ENCODE measurements at regions not wholly inside any gene's neighbourhood (a gene's known extent, or its start where the extent isn't known, plus 50 kb on each side); places are given as distances from the start of the nearest gene placed in this dataset.
A peak's percentile ranks its signal among the peaks of the same experiment; 100 is the strongest.

- DNase-seq (ENCODE audit: low spot score), result no peak
Observed at GRCh38 chr6:12422848-12423247, 132.7 kb downstream of the EDN1 start.

- DNase-seq (ENCODE audit: low spot score), result no peak
Observed at GRCh38 chr6:12423832-12424231, 133.7 kb downstream of the EDN1 start.

GRCh38 chr6:12426121-12426520 lies 136.0 kb downstream of the EDN1 start:
- DNase-seq (ENCODE audit: low spot score), result no peak

- DNase-seq (ENCODE audit: low spot score), result no peak
Observed at GRCh38 chr6:12431023-12431422, 140.9 kb downstream of the EDN1 start.

- DNase-seq (ENCODE audit: low spot score), result no peak
Observed at GRCh38 chr6:12436224-12436623, 146.1 kb downstream of the EDN1 start.

GRCh38 chr6:12436683-12437082 lies 146.5 kb downstream of the EDN1 start:
- no peak for DNase-seq (ENCODE audit: low spot score)

GRCh38 chr6:12439296-12439695 lies 149.1 kb downstream of the EDN1 start:
- no peak for DNase-seq (ENCODE audit: low spot score)

GRCh38 chr6:12440981-12441380 lies 150.8 kb downstream of the EDN1 start:
- no peak for DNase-seq (ENCODE audit: low spot score)

- DNase-seq (ENCODE audit: low spot score), result no peak
Observed at GRCh38 chr6:12442455-12442854, 152.3 kb downstream of the EDN1 start.

- DNase-seq (ENCODE audit: low spot score), result no peak
Observed at GRCh38 chr6:12446394-12446793, 156.2 kb downstream of the EDN1 start.

GRCh38 chr6:12449447-12449846 lies 159.3 kb downstream of the EDN1 start:
- DNase-seq (ENCODE audit: low spot score), result no peak

GRCh38 chr6:12450467-12450866 lies 160.3 kb downstream of the EDN1 start:
- DNase-seq (ENCODE audit: low spot score), result no peak

GRCh38 chr6:12456343-12456742 lies 166.2 kb downstream of the EDN1 start:
- DNase-seq (ENCODE audit: low spot score), result no peak

GRCh38 chr6:12457094-12457493 lies 166.9 kb downstream of the EDN1 start:
- no peak for DNase-seq (ENCODE audit: low spot score)

GRCh38 chr6:12458558-12458957 lies 168.4 kb downstream of the EDN1 start:
- peak; percentile 16 for DNase-seq (ENCODE audit: low spot score)

GRCh38 chr6:12459945-12460661 lies 169.9 kb downstream of the EDN1 start:
- DNase-seq (ENCODE audit: low spot score), result peak; percentile 23

GRCh38 chr6:12467706-12468670 lies 177.8 kb downstream of the EDN1 start:
- DNase-seq (ENCODE audit: low spot score), result peak; percentile 43

GRCh38 chr6:12472601-12473038 lies 182.5 kb downstream of the EDN1 start:
- peak; percentile 51 for DNase-seq (ENCODE audit: low spot score)

GRCh38 chr6:12473494-12473893 lies 183.3 kb downstream of the EDN1 start:
- no peak for DNase-seq (ENCODE audit: low spot score)

- no peak for DNase-seq (ENCODE audit: low spot score)
Observed at GRCh38 chr6:12474167-12475140, 184.3 kb downstream of the EDN1 start.

- no peak for DNase-seq (ENCODE audit: low spot score)
Observed at GRCh38 chr6:12476484-12476883, 186.3 kb downstream of the EDN1 start.

GRCh38 chr6:12477616-12478015 lies 187.5 kb downstream of the EDN1 start:
- no peak for DNase-seq (ENCODE audit: low spot score)
